ENCODE measurements at regions not wholly inside any gene's neighbourhood (a gene's known extent, or its start where the extent isn't known, plus 50 kb on each side); places are given as distances from the start of the nearest gene placed in this dataset.
A peak's percentile ranks its signal among the peaks of the same experiment; 100 is the strongest.

DNA sequence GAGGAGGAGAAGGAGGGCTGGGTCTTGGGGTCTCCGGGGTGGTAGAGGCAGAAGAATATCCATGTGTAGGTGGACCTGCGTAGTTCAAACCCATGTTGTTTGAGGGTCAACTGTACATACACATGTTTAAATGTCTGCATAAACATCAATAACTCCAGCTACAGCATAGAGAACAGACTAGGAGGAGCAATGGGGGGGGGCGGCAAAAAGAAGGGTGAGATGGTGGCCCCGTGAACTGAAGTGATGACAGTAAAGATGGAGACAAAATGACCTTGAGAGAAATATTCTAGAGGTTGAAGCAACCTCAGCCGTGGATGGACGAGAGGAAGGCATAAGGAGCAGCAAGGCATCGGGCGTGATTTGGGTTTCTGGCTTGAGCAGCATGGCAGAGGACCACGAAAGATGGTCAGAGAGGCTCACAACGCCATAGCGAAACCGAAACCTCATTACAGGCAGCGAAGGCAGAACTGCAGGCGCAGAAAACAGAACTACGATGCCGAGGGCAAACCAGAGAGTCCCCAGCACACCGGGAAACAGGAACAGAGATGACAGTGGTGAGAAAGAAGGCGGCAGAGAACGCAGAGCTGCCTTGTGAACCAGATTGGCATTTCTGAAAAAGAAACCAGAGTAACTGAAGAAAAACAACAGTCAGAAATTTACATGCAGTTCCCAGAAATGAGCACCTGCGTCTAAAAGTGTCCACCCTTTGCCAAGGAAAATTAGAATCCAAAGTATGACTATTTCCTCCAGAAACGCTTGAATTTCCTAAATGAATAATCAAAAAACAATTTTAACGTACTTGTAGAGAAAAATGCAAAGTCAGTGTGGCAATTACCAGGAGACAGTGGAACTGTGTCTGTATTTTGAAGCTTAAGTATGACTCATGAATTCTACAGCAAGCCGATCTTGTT lies 50.3 kb upstream of the ENPP6 start (continued):
- TF ChIP-seq, protein P1, sequence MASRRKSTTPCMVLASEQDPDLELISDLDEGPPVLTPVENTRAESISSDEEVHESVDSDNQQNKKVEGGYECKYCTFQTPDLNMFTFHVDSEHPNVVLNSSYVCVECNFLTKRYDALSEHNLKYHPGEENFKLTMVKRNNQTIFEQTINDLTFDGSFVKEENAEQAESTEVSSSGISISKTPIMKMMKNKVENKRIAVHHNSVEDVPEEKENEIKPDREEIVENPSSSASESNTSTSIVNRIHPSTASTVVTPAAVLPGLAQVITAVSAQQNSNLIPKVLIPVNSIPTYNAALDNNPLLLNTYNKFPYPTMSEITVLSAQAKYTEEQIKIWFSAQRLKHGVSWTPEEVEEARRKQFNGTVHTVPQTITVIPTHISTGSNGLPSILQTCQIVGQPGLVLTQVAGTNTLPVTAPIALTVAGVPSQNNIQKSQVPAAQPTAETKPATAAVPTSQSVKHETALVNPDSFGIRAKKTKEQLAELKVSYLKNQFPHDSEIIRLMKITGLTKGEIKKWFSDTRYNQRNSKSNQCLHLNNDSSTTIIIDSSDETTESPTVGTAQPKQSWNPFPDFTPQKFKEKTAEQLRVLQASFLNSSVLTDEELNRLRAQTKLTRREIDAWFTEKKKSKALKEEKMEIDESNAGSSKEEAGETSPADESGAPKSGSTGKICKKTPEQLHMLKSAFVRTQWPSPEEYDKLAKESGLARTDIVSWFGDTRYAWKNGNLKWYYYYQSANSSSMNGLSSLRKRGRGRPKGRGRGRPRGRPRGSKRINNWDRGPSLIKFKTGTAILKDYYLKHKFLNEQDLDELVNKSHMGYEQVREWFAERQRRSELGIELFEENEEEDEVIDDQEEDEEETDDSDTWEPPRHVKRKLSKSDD (conservative IDR thresholded peaks at IDR 0.05; ENCODE audit: low read length): no peak
- TF ChIP-seq DNMT1 (IDR thresholded peaks at IDR 0.05): no peak
- no peak for TF ChIP-seq HMG20A (CRISPR knock-in tag; conservative IDR thresholded peaks at IDR 0.05)
- peak; percentile 80; the same call in 1 of the 2 replicates for TF ChIP-seq KAT7 (CRISPR knock-in tag; IDR thresholded peaks at IDR 0.05; ENCODE audit: borderline replicate concordance)
- no peak for TF ChIP-seq ZNF384 (IDR thresholded peaks at IDR 0.05; ENCODE audit: low read depth, low read length)
- TF ChIP-seq, protein P2, sequence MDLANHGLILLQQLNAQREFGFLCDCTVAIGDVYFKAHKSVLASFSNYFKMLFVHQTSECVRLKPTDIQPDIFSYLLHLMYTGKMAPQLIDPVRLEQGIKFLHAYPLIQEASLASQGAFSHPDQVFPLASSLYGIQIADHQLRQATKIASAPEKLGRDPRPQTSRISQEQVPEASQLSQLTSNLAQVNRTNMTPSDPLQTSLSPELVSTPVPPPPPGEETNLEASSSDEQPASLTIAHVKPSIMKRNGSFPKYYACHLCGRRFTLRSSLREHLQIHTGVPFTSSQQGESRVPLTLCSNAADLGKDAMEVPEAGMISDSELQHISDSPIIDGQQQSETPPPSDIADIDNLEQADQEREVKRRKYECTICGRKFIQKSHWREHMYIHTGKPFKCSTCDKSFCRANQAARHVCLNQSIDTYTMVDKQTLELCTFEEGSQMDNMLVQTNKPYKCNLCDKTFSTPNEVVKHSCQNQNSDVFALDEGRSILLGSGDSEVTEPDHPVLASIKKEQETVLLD (IDR thresholded peaks at IDR 0.05): no peak
- peak; percentile 85 for TF ChIP-seq MAFK (IDR thresholded peaks at IDR 0.05; ENCODE audit: low read length)
- peak; percentile 75 for TF ChIP-seq SMARCC2 (IDR thresholded peaks at IDR 0.05; ENCODE audit: low read depth)
- TF ChIP-seq PURB (CRISPR knock-in tag; IDR thresholded peaks at IDR 0.05; ENCODE audit: low read depth): no peak
- TF ChIP-seq NR2C1 (IDR thresholded peaks at IDR 0.05): no peak
- TF ChIP-seq NR2C1 (tag; IDR thresholded peaks at IDR 0.05): 0 out of 2 replicates have a peak, but pooled peaks have one; percentile 18
- no peak for TF ChIP-seq SIN3A (IDR thresholded peaks at IDR 0.05; ENCODE audit: borderline replicate concordance in 2 of 2, control insufficient read depth in 1 of 2, low read depth in 2 of 2, low read length in 2 of 2)
- no peak for TF ChIP-seq XRCC3 (IDR thresholded peaks at IDR 0.05)
- peak; percentile 54; the same call in 1 of the 2 replicates for TF ChIP-seq ZNF175 (CRISPR knock-in tag; IDR thresholded peaks at IDR 0.05; ENCODE audit: low read depth)
- no peak for TF ChIP-seq FUS (optimal IDR thresholded peaks at IDR 0.05; ENCODE audit: low read depth, low read length)
- peak; percentile 65; the same call in 1 of the 2 replicates for TF ChIP-seq ZNF766 (CRISPR knock-in tag; conservative IDR thresholded peaks at IDR 0.05)
- no peak for TF ChIP-seq POLR3G (IDR thresholded peaks at IDR 0.05; ENCODE audit: extremely low read depth, insufficient read length, insufficient replicate concordance)
- 0 out of 2 replicates have a peak, but pooled peaks have one; percentile 42 for TF ChIP-seq ZNF644 (tag; IDR thresholded peaks at IDR 0.05; ENCODE audit: low read depth)
- TF ChIP-seq POLR2H (tag; IDR thresholded peaks at IDR 0.05; ENCODE audit: low read depth): 0 out of 2 replicates have a peak, but pooled peaks have one; percentile 38
- TF ChIP-seq ATF6 (CRISPR knock-in tag; IDR thresholded peaks at IDR 0.05): no peak

All from K562 (cell line).